ENCODE measurements at regions not wholly inside any gene's neighbourhood (a gene's known extent, or its start where the extent isn't known, plus 50 kb on each side); places are given as distances from the start of the nearest gene placed in this dataset.

- TF ChIP-seq RAD21 (IDR thresholded peaks at IDR 0.05; ENCODE audit: low read length) = no peak; the same call in 1 of the 2 replicates
- 0 out of 2 replicates have a peak, but pooled peaks have one; percentile 5 for TF ChIP-seq CEBPB (IDR thresholded peaks at IDR 0.05; ENCODE audit: low read depth, low read length)
- TF ChIP-seq CTCF (conservative IDR thresholded peaks at IDR 0.05; ENCODE audit: low read depth, low read length) = no peak
- TF ChIP-seq POLR2A (IDR thresholded peaks at IDR 0.05; ENCODE audit: low read depth, low read length) = no peak
- no peak for TF ChIP-seq MXI1 (IDR thresholded peaks at IDR 0.05; ENCODE audit: borderline replicate concordance, low read depth, low read length)
- no peak for TF ChIP-seq USF2 (IDR thresholded peaks at IDR 0.05; ENCODE audit: low read depth, low read length)
- no peak for TF ChIP-seq FOS (IDR thresholded peaks at IDR 0.05; ENCODE audit: low read depth, low read length)
- TF ChIP-seq MAZ (IDR thresholded peaks at IDR 0.05; ENCODE audit: borderline replicate concordance, low read depth, low read length) = 0 out of 2 replicates have a peak, but pooled peaks have one; percentile 16
- no peak for TF ChIP-seq RFX5 (IDR thresholded peaks at IDR 0.05; ENCODE audit: low read depth, low read length)
- no peak for TF ChIP-seq SMC3 (IDR thresholded peaks at IDR 0.05; ENCODE audit: low read depth, low read length)
- TF ChIP-seq BHLHE40 (IDR thresholded peaks at IDR 0.05; ENCODE audit: low read depth, low read length) = no peak
- TF ChIP-seq CHD1 (IDR thresholded peaks at IDR 0.05; ENCODE audit: low read depth, low read length) = no peak
- TF ChIP-seq RCOR1 (IDR thresholded peaks at IDR 0.05; ENCODE audit: insufficient replicate concordance, low read length) = no peak
- peak; percentile 99 for TF ChIP-seq MAFK (IDR thresholded peaks at IDR 0.05; ENCODE audit: low read depth, low read length)
These were observed 108.5 kb upstream of the PFN2 start for GRCh38 chr3:150079029-150079739.

Data from IMR-90 (cell line).